ENCODE measurements at regions not wholly inside any gene's neighbourhood (a gene's known extent, or its start where the extent isn't known, plus 50 kb on each side); places are given as distances from the start of the nearest gene placed in this dataset.
"Not testable (repeated sequence)": the region's sequence is repeated elsewhere in the genome, so short reads cannot be mapped to it uniquely, and the experiment has no call there.

DNA sequence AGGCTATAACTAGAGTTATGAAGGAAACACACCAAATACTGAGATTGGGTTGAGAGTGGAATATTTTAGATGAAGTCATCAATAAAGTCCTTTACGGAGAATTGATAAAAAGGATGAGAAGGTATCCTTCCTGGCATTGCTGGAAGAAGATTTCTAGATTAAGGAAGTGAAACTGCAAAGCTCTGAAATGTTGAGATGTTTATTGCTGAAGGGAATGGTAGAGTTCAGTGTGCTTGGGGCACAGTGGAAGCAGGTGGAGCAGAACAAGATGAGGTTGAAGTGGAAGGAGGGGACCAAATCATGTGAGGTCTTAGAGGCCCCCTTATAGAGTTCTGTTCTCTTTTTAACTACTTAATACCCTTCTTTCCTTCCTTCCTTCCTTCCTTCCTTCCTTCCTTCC is 848.5 kb downstream of the RAB28 start:
- no peaks in the 10 kb centered on the region for H3K27me3 ChIP-seq
- in situ Hi-C loops (cut with MboI; ENCODE audit: low pct_ligation_motif_present in 1 of 4, low pct_unique_long_range_greater_than_20kb in 1 of 4, low sequenced_read_pairs in 3 of 4) (loop anchor here (10.0 to 25.0 kb wide), 3 partner anchors 591 to 873 kb away; no protein-coding TSS in a partner anchor), intact Hi-C loops (cut with DNase I; ENCODE audit: low total_unique reads) (no loop called here)
- no peak overlapping the region for H3K4me3 ChIP-seq
- no peak overlapping the region for H3K27ac ChIP-seq
- no peaks in the 10 kb centered on the region for H3K36me3 ChIP-seq
- WGBS, 2 donors (ENCODE audit: low coverage in 1 of 2) = 71 to 73% methylated on average over 1 of the region's 1 CpG
- DNase-seq = no peak
- no peaks in the 10 kb centered on the region for H3K9me3 ChIP-seq
- TF ChIP-seq EP300 (IDR thresholded peaks at IDR 0.05; ENCODE audit: low read depth) (no peak), POLR2A (IDR thresholded peaks at IDR 0.05) (no peak), POLR2AphosphoS5 (IDR thresholded peaks at IDR 0.05) (no peak), CTCF (IDR thresholded peaks at IDR 0.05) (no peak)
- no peaks in the 10 kb centered on the region for H3K4me1 ChIP-seq

- Histone ChIP-seq H3K27me3 (no peaks in the 10 kb centered on the region), H3K36me3 (no peaks in the 10 kb centered on the region), H3K4me3 (no peak overlapping the region), H3K4me1 (no peaks in the 10 kb centered on the region), H3K9me3 (no peaks in the 10 kb centered on the region), H3K27ac (no peak overlapping the region)
- intact Hi-C loops (cut with DNase I; ENCODE audit: low total_unique reads) (no loop called here), in situ Hi-C loops (cut with MboI; ENCODE audit: low pct_ligation_motif_present in 1 of 4, low pct_unique_long_range_greater_than_20kb in 1 of 4, low sequenced_read_pairs in 3 of 4) (loop anchor here (10.0 to 25.0 kb wide), 3 partner anchors 588 to 871 kb away; no protein-coding TSS in a partner anchor)
- DNase-seq = peak; percentile 85
- 10 to 13% methylated on average over 15 of the region's 15 CpGs for WGBS, 2 donors (ENCODE audit: low coverage in 1 of 2)
- TF ChIP-seq CTCF (IDR thresholded peaks at IDR 0.05) (peak; percentile 80 to 91 (median 89)), POLR2A (IDR thresholded peaks at IDR 0.05) (no peak), POLR2AphosphoS5 (IDR thresholded peaks at IDR 0.05) (no peak)
Observed at GRCh38 chr4:12633053-12633651, 851.0 kb downstream of the RAB28 start.

DNA sequence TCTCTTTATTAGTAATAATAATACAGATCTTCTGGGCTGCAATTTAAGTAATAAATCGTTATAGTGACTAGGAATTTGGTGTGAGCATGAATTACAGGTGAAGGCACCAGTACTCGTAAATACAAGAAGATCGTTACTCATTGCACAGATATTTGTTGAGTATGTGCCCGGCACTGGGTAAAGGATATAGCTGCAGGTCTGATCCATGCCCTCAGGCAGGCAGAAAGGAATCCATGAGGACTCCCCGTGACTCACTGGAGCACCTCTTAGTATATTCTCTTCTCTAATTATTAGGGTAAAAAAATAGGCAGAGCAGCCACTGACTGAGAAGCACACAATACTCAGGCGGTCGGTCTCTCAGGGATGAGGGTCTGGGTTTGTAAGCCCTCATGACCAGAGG is 868.3 kb downstream of the RAB28 start:
- Histone ChIP-seq H3K27ac (no peak overlapping the region), H3K4me1 (no peaks in the 10 kb centered on the region), H3K27me3 (no peaks in the 10 kb centered on the region), H3K36me3 (no peaks in the 10 kb centered on the region), H3K9me3 (no peaks in the 10 kb centered on the region), H3K4me3 (no peak overlapping the region)
- intact Hi-C loops (cut with DNase I; ENCODE audit: low total_unique reads) (no loop called here), in situ Hi-C loops (cut with MboI; ENCODE audit: low pct_ligation_motif_present in 1 of 4, low pct_unique_long_range_greater_than_20kb in 1 of 4, low sequenced_read_pairs in 3 of 4) (no loop called here)
- WGBS, 2 donors (ENCODE audit: low coverage in 1 of 2) = 83 to 89% methylated on average over 5 to 7 of the region's 7 CpGs
- DNase-seq = no peak
- TF ChIP-seq EP300 (IDR thresholded peaks at IDR 0.05; ENCODE audit: low read depth) (no peak), POLR2AphosphoS5 (IDR thresholded peaks at IDR 0.05) (no peak), POLR2A (IDR thresholded peaks at IDR 0.05) (no peak), CTCF (IDR thresholded peaks at IDR 0.05) (no peak)

GRCh38 chr4:12612876-12613275 is 871.3 kb downstream of the RAB28 start:
- intact Hi-C loops (cut with DNase I; ENCODE audit: low total_unique reads) = no loop called here

DNA sequence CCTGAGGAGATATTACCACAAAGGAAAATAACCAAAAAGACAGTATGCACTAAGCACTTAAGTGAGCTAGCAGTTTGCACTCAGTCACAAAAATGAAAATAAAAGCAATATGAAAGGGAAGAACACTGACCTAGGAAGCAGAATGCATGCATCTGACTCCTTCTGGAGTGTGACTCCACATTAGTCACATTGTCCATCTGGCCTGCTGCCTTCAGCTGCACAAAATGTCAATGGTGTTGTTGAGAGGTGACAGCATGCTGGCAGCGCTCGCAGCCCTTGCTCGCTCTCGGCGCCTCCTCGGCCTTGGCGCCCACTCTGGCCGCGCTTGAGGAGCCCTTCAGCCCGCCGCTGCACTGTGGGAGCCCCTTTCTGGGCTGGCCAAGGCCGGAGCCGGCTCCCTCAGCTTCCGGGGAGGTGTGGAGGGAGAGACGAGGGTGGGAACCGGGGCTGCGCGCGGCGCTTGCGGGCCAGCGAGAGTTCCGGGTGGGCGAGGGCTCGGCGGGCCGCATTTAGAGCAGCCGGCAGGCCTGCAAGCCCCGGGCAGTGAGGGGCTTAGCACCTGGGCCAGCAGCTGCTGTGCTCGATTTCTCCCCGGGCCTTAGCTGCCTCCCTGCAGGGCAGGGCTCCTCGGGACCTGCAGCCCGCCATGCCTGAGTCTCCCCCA is 874.8 kb downstream of the RAB28 start:
- WGBS, 2 donors (ENCODE audit: low coverage in 1 of 2) = 95% methylated on average over 33 of the region's 33 CpGs; no CpG with 5 or more reads in 1 of the 2 donors
- intact Hi-C loops (cut with DNase I; ENCODE audit: low total_unique reads); H3K9me3 ChIP-seq; H3K27me3 ChIP-seq; H3K4me3 ChIP-seq; H3K27ac ChIP-seq; in situ Hi-C loops (cut with MboI; ENCODE audit: low pct_ligation_motif_present in 1 of 4, low pct_unique_long_range_greater_than_20kb in 1 of 4, low sequenced_read_pairs in 3 of 4); H3K36me3 ChIP-seq; DNase-seq; H3K4me1 ChIP-seq: not testable (repeated sequence)

More at GRCh38 chr4:12612876-12613275, 871.3 kb downstream of the RAB28 start:
- no peak overlapping the region for H3K4me3 ChIP-seq
- no peak for DNase-seq
- no peaks in the 10 kb centered on the region for H3K4me1 ChIP-seq
- in situ Hi-C loops (cut with MboI; ENCODE audit: low pct_ligation_motif_present in 1 of 4, low pct_unique_long_range_greater_than_20kb in 1 of 4, low sequenced_read_pairs in 3 of 4) = no loop called here
- H3K9me3 ChIP-seq = no peaks in the 10 kb centered on the region
- no peaks in the 10 kb centered on the region for H3K27me3 ChIP-seq
- H3K27ac ChIP-seq = no peak overlapping the region
- H3K36me3 ChIP-seq = no peaks in the 10 kb centered on the region
- no peak for TF ChIP-seq CTCF (IDR thresholded peaks at IDR 0.05)
- no peak for TF ChIP-seq POLR2AphosphoS5 (IDR thresholded peaks at IDR 0.05)
- TF ChIP-seq POLR2A (IDR thresholded peaks at IDR 0.05) = no peak
- no peak for TF ChIP-seq EP300 (IDR thresholded peaks at IDR 0.05; ENCODE audit: low read depth)
- WGBS, 2 donors (ENCODE audit: low coverage in 1 of 2) = 89 to 100% methylated on average over 2 to 4 of the region's 4 CpGs

Data from transverse colon (tissue), 4 donors.